ENCODE measurements at regions not wholly inside any gene's neighbourhood (a gene's known extent, or its start where the extent isn't known, plus 50 kb on each side); places are given as distances from the start of the nearest gene placed in this dataset.

- TF ChIP-seq CTCF (IDR thresholded peaks at IDR 0.05; ENCODE audit: extremely low read depth in 1 of 2, insufficient read depth in 1 of 2, low read depth in 1 of 2, low read length in 2 of 2) (no peak), EZH2 (IDR thresholded peaks at IDR 0.05; ENCODE audit: borderline replicate concordance, low read depth, low read length, severe bottlenecking) (no peak), POLR2A (IDR thresholded peaks at IDR 0.05; ENCODE audit: low read depth, low read length) (no peak)
Measured at GRCh38 chr5:74549384-74549783, 91.1 kb downstream of the ENC1 start.

Data from endothelial cell of umbilical vein (primary cell).